Uterus (tissue), 2 donors: ENCODE measurements at regions not wholly inside any gene's neighbourhood (a gene's known extent, or its start where the extent isn't known, plus 50 kb on each side); places are given as distances from the start of the nearest gene placed in this dataset.

Experiments
- POLR2A ChIP-seq, 2 donors: fragments of 450-650 bp; IDR thresholded peaks; one replicate each; pipeline ENCODE4 v1.6.1; 2016; ENCODE audit warnings: antibody characterized with exemption in 2 of 2, mild to moderate bottlenecking in 1 of 2, moderate library complexity in 1 of 2
- TF ChIP-seq, protein P1 (sequence below), 4 experiments: fragments of 200-600 bp in 2 of 4; fragments of 450-650 bp in 2 of 4; sonication (generic) in 2 of 4; IDR thresholded peaks; one replicate each; pipeline ENCODE4 v1.5.1; 2016 to 2019; ENCODE audit warnings: antibody characterized with exemption in 4 of 4, mild to moderate bottlenecking in 2 of 4, moderate library complexity in 1 of 4

DNA sequence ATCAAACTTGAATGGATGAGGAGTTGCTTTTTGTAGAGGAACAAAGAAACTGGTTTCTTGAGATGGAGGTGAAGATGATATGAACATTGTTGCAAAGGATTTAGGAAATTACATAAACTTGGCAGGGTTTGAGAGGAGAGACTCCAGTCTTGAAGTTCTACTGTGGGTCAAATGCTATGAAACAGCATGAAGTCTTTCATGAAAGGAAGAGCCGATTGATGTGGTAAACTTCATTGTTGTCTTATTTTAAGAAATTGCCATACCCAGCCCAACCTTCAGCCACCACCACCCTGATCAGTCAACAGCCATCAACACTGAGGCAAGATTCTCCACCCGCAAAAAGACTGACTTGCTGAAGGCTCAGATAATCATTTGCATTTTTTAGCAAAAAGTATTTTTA is 52.2 kb downstream of the SIPA1L2 start:
- TF ChIP-seq POLR2A (IDR thresholded peaks at IDR 0.05) = no peak
- TF ChIP-seq, protein P1, sequence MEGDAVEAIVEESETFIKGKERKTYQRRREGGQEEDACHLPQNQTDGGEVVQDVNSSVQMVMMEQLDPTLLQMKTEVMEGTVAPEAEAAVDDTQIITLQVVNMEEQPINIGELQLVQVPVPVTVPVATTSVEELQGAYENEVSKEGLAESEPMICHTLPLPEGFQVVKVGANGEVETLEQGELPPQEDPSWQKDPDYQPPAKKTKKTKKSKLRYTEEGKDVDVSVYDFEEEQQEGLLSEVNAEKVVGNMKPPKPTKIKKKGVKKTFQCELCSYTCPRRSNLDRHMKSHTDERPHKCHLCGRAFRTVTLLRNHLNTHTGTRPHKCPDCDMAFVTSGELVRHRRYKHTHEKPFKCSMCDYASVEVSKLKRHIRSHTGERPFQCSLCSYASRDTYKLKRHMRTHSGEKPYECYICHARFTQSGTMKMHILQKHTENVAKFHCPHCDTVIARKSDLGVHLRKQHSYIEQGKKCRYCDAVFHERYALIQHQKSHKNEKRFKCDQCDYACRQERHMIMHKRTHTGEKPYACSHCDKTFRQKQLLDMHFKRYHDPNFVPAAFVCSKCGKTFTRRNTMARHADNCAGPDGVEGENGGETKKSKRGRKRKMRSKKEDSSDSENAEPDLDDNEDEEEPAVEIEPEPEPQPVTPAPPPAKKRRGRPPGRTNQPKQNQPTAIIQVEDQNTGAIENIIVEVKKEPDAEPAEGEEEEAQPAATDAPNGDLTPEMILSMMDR (IDR thresholded peaks at IDR 0.05) = no peak
